ENCODE measurements at regions not wholly inside any gene's neighbourhood (a gene's known extent, or its start where the extent isn't known, plus 50 kb on each side); places are given as distances from the start of the nearest gene placed in this dataset.

DNA sequence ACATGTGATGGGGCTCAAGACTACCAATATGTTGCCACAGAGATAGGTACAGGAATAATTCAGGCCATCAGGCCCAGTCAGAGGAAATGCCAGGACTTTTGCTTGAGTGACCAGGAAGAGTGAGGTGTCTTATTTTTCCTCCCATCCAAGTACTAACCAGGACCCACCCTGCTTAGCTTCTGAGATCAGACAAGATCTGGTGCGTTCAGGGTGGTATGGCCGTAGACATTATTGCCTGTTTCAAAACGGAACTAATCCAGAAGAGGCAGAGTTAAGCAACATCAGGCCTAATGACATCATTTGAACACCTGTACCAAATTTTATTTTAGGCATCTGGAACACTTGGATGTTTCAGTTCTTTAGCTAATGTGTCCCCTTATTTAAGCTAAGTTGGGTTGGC lies 205.5 kb upstream of the POU2AF2 start:
- DNase-seq (ENCODE audit: low read depth): no peak
- TF ChIP-seq, protein P1, sequence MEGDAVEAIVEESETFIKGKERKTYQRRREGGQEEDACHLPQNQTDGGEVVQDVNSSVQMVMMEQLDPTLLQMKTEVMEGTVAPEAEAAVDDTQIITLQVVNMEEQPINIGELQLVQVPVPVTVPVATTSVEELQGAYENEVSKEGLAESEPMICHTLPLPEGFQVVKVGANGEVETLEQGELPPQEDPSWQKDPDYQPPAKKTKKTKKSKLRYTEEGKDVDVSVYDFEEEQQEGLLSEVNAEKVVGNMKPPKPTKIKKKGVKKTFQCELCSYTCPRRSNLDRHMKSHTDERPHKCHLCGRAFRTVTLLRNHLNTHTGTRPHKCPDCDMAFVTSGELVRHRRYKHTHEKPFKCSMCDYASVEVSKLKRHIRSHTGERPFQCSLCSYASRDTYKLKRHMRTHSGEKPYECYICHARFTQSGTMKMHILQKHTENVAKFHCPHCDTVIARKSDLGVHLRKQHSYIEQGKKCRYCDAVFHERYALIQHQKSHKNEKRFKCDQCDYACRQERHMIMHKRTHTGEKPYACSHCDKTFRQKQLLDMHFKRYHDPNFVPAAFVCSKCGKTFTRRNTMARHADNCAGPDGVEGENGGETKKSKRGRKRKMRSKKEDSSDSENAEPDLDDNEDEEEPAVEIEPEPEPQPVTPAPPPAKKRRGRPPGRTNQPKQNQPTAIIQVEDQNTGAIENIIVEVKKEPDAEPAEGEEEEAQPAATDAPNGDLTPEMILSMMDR (IDR thresholded peaks at IDR 0.05; ENCODE audit: low read length, missing control alignments): no peak
- H3K4me3 ChIP-seq (replicated peaks; ENCODE audit: low read depth, low read length): no peak overlapping the region

DNA sequence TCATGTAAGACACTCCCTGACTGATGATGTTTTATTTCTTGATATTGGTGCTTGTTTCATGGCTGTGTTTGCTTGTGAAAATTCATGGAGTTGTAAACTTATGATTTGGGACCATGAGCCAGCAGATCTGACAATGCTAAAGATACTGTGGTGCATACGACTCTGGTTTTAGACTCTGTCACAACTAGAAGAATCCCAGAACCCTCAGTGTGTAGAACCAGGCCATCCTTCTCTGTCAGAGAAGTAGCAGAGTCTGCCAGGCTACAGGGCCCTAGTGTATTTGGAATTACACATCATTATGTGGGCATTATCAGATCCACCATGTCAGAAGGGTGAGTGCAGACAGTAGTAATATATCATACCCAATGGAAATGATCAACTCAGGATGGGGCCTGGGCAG lies 209.8 kb upstream of the POU2AF2 start:
- DNase-seq (ENCODE audit: low read depth): no peak
- no peak overlapping the region for H3K4me3 ChIP-seq (replicated peaks; ENCODE audit: low read depth, low read length)
- TF ChIP-seq, protein P1 (IDR thresholded peaks at IDR 0.05; ENCODE audit: low read length, missing control alignments): no peak

DNA sequence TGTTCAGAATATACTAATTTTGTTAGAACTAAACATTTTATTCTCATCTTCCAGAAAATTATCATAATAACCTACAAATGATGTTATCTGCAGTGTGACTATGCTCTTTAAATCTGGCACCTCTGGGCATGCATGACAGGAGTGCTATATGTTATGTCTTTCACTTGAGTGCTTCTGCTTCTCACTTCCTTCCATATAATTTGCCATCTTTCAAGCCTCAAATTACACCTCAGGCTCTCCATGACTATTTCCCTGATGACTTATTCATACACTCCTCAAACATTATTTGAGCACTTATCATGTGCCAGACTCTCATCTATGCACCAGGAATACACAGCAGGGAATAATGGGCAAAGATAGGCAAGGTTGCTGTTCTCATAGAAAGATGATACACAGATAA lies 219.3 kb upstream of the POU2AF2 start:
- DNase-seq (ENCODE audit: low read depth): no peak
- TF ChIP-seq, protein P1 (IDR thresholded peaks at IDR 0.05; ENCODE audit: low read length, missing control alignments): no peak
- H3K4me3 ChIP-seq (replicated peaks; ENCODE audit: low read depth, low read length): no peak overlapping the region

DNA sequence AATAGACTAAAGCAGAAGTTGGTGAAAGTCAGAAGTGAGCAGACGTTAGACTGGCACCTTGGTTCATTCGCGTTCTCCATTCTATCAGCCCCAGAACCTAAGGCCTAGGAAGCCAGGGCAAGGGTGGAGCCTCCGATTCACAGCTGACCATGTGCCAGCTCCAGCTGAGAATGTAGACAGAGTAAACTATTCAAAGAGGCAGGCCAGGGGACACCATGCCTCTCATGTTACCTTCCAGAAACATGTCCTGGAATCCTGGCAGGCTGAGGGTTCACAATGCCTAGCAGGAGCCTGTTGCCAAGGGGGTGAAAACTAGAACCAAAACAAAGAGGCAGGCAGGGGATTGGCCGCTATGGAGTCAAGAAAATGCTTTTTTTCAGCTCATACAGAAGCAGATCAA lies 224.4 kb upstream of the POU2AF2 start:
- TF ChIP-seq, protein P1 (IDR thresholded peaks at IDR 0.05; ENCODE audit: low read length, missing control alignments): no peak
- H3K4me3 ChIP-seq (replicated peaks; ENCODE audit: low read depth, low read length): no peak overlapping the region
- DNase-seq (ENCODE audit: low read depth): no peak

DNA sequence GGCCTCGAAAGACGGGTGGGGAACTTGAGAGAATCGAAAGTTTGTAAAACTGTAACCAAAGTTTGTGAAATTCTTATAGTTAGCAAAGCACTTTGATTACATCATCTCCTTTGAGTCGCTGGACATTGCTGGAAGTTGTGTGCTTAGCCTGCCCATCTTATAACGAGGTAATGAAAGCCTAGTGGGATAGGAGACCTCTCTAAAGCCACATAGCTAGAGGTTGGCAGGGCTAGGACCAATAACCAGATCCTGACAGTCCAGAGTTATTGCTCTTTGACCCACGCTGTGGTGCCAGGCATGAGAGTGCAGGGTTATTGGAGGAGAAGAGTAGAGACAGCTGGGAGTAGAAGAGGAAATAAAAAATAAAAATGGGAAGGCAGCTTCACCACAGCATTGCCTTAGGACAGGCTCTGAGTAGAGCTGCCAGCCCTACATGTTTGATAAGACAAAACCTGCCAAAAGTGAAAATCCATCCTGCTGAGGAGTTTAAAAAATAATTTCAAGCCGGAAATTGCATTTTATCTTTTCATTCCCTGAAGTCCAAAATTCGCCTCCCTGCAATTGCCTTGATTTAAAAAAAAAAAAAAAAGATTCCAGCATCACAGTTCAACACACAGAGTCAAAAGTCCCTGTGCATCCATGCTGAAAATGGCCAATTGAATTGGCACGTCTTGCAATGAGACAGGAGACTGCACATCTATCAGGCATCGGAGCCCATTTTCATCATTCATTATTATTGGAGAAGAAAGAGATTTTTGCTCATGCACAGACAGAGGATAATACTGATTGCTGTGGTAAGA lies 225.5 kb upstream of the POU2AF2 start:
- DNase-seq (ENCODE audit: low read depth): peak; percentile 57
- no peak overlapping the region for H3K4me3 ChIP-seq (replicated peaks; ENCODE audit: low read depth, low read length)
- TF ChIP-seq, protein P1 (IDR thresholded peaks at IDR 0.05; ENCODE audit: low read length, missing control alignments): no peak

DNA sequence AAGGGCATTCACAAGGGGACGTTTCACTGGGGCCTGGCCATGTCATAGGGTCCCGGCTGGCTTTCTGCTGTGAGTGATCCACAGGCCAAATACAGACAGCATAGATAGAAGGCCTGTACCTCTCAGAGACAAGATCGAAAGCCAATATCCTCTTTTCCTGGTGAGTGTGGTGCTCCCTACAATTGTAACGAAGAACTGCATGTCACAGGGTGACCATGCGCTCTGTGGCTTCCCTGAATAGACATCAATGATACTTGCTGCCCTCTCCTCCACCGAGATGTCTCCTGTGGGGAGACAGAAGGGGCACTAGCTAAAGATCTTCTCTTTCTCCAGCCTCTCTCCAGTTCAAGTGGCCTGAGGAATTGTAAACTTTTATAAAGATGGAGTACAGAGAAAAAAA lies 226.1 kb upstream of the POU2AF2 start:
- H3K4me3 ChIP-seq (replicated peaks; ENCODE audit: low read depth, low read length): no peak overlapping the region
- no peak for DNase-seq (ENCODE audit: low read depth)
- TF ChIP-seq, protein P1 (IDR thresholded peaks at IDR 0.05; ENCODE audit: low read length, missing control alignments): no peak

DNA sequence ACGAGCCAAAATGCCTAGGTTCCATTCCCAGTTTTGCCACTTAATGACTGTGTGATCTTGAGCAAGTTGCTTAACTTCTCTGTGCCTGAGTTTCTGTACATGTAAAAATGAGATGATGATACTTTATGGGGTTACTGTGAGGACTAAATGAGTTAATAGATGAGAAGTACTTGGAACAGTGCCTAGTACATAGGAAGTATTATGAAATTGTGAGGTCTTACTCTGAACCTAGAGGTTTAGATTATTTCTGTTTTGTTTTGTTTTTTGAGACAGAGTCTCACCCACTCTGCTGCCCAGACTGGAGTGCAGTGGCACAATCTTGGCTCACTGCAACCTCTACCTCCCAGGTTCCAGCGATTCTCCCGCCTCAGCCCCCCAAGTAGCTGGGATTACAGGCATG lies 227.0 kb upstream of the POU2AF2 start:
- DNase-seq (ENCODE audit: low read depth): peak; percentile 82

More for the DNA sequence above, 227.0 kb upstream of the POU2AF2 start:
- TF ChIP-seq, protein P1 (IDR thresholded peaks at IDR 0.05; ENCODE audit: low read length, missing control alignments): no peak
- H3K4me3 ChIP-seq (replicated peaks; ENCODE audit: low read depth, low read length): no peak overlapping the region

Measured in fibroblast of pulmonary artery (primary cell).